Right kidney (tissue), 1 donor: ENCODE measurements at regions not wholly inside any gene's neighbourhood (a gene's known extent, or its start where the extent isn't known, plus 50 kb on each side); places are given as distances from the start of the nearest gene placed in this dataset.
A peak's percentile ranks its signal among the peaks of the same experiment; 100 is the strongest.
"Not testable (repeated sequence)": the region's sequence is repeated elsewhere in the genome, so short reads cannot be mapped to it uniquely, and the experiment has no call there.

Source experiments
- DNase-seq: peaks from one replicate; pipeline ENCODE4 v3.0.0-alpha.2; 2016

DNA sequence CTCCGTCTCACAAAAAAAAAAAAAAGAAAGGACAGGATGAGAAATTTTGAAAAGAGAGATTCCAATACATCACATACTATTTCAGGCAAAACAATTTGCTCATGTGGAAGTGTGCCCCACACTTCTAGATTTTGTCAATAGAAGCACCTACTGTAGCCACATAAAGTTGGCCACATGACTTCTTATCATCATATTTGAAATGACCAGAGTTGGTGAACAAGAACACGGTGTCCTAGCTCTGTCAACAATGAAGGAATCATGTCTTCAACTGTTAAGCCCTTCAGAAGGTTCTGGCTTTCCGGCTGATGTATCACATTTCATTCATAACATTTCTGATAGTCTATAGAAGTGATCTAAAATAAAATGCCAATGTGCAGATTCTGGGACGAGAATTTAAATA, 534.5 kb downstream of the TMEM114 start:
- no peak for DNase-seq

DNA sequence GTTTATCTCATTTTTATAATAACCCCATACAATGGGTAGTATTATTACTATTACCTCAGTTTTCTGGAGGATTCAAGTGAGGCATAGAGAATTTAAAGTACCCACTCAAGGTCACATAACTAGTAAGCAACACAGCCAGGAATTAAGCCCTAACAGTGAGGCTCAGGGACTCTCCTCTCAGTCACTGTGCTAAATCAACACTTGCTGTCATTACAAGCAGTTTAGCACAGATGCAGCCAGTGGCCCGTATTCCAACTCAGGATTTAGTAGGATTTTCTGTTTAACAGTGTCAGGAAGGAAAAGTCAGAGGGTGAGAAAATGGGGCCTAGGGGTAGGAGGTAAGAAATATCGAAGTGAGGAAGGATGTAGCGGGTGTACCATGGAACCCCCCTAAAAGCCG, 536.9 kb downstream of the TMEM114 start:
- DNase-seq, result no peak

GRCh38 chr16:8048433-8048832, 541.9 kb downstream of the TMEM114 start:
- DNase-seq, result no peak

- no peak for DNase-seq
Observed at GRCh38 chr16:8047736-8048135, 542.6 kb downstream of the TMEM114 start.

- DNase-seq, result no peak
Observed at GRCh38 chr16:8044796-8045195, 545.5 kb downstream of the TMEM114 start.

GRCh38 chr16:8032406-8032805, 557.9 kb downstream of the TMEM114 start:
- no peak for DNase-seq

GRCh38 chr16:8030004-8030403, 560.3 kb downstream of the TMEM114 start:
- not testable (repeated sequence) for DNase-seq

DNA sequence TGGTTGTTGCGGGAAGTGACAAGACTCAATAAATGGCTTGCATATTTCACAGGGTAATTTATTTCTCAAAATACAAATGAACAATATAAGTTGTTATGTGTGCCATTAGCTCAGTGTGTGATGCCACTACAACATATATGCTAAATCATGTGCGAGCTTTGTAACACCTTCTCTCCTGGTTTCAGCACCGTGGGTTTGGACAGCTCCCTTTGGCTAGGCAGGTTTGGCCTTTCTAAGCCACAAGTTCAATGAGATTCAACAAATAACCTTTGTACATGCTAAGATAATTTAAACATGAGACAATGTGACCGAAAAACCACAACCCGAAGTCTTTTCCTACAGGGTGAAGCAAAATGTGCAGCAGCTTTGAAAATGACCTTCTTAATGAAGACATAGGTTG, 563.9 kb downstream of the TMEM114 start:
- peak; percentile 3 for DNase-seq

DNA sequence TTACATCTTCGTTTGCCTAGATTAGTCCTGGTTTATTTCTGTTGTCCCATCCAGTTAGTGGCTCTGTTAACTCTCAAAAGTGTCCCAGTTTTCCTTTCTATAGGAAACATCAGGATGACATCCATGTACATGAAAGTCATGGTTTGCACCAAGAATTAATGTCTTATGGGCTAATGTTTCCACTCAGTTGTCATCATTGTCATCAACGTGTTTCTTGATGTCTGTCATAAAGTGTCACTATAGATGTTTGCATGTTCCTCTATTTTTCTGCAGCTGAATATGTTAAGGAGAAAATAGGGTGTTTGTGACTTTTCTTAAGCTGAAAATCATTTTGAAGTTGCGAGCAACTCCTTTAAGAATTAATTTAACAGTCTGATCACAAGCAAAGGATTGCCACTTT, 567.0 kb downstream of the TMEM114 start:
- DNase-seq, result no peak

DNA sequence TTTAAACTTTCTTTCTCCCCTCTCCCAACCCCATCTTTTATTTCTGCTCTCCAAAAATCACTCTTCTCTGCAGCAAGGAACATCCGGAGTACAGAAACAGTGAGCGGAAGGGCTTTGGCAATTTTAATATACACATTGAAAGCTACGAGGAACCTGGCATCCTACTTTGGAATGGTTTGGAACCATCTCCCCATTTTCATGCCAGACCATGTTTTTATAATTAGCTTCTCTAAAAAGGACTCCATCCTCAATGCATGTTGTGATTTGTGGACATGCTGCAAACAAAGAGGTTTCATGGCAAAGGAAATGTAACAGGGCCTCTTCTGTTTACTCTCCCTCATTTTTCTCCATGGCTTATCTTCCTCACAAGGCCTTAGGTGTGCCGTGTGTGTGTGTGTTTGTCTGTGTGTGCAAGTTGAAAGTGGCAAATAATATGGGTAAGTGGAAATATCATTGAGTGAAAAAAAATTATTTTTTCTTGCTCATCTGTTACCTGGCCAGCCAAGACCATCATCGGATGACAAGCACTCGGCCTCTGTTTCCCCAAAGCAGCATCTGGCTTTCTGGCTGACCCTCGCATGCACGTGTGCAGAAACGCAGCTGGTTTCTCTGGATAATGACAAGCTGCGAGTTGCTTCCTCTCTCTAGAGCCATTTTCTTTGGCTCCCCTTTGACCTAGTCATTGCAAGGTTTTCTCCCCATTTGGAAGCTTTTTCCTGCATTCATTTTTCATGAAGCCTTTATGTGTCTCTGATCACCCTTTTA, 585.0 kb downstream of the TMEM114 start:
- no peak for DNase-seq

GRCh38 chr16:7998789-7999453, 591.4 kb downstream of the TMEM114 start:
- DNase-seq, result no peak

DNA sequence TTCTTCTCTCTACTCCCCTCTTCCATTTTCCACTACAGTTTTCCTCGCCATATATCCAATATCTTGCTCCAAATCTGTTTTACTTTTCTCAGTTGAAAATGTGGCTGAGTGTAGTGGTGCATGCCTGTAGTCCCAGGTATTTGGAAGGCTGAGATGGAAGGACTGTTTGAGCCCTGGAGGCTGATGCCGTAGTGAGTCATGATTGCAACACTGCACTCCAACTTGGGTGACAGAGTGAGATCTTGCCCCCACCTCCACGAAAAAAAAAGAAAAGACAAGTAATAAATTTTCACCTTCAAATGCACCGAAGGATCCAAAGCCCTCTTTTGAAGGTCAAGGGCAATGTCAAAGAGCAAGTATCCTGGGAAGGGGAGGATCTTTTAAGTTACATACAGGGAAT, 592.3 kb downstream of the TMEM114 start:
- no peak for DNase-seq

DNA sequence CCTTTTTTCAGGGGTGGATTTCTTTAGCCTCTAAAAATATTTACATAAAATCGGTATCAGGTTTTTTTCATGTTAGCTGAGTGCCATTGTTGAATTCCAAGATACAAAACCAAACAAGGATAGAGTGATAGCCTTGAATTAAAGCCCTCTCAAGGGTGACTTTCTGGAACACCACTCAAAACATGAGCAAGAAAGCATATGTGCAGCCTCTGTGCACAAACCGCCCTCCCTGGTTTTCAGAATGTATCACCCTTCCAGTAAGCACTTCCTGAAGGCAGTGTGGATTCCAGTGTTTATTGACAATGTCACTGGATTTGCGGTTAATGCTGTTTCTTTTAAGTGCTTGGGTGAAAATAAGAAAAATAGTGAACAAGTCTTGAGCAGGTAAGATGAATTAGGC, 597.7 kb downstream of the TMEM114 start:
- no peak for DNase-seq

GRCh38 chr16:7990626-7991260, 599.6 kb downstream of the TMEM114 start:
- DNase-seq, result no peak

GRCh38 chr16:7983676-7984075, 606.6 kb downstream of the TMEM114 start:
- no peak for DNase-seq

DNA sequence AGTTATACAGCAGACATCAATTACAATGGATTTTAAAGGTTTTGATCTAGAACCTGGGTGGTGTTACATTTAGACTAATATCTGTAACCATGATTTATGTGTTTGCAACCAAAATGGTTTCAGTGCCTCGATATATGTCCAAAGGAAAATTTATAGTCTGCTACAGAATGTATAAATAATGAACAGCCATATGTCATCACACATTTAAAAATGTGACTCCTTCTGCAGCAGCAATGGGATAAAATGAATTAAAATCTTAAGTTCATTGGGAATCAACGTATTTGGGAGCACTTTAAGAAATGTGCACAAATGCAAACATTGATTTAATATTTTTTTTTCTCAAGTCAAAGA, 610.2 kb downstream of the TMEM114 start:
- DNase-seq, result no peak

GRCh38 chr16:7979448-7980132, 610.7 kb downstream of the TMEM114 start:
- DNase-seq, result no peak

DNA sequence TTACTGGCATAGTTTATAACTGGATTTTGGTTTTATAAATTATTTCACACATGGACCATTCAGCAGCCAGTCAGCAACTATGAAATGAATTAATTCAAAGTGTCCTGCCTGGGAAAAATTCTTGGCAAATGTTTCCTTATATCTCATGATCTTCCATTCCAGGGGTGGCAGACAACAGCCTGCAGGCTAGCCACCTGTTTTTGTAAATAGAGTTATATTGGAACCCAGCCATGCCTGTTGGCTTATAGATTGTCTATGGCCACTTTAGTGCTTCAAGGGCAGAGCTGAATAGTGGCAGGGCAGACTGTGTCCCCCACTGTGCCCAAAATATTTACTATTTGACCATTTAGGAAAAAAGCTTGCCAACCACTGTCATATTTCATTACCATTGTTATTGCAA, 613.7 kb downstream of the TMEM114 start:
- no peak for DNase-seq

- DNase-seq, result no peak
Observed at GRCh38 chr16:7976125-7976524, 614.2 kb downstream of the TMEM114 start.

GRCh38 chr16:7967996-7968509, 622.3 kb downstream of the TMEM114 start:
- DNase-seq, result no peak

GRCh38 chr16:7964744-7965143, 625.6 kb downstream of the TMEM114 start:
- no peak for DNase-seq

- no peak for DNase-seq
Observed at GRCh38 chr16:7964167-7964566, 626.1 kb downstream of the TMEM114 start.
